Small intestine (tissue), 7 donors: ENCODE measurements at regions not wholly inside any gene's neighbourhood (a gene's known extent, or its start where the extent isn't known, plus 50 kb on each side); places are given as distances from the start of the nearest gene placed in this dataset.

Source experiments
- DNase-seq, 2 donors: peaks; one replicate each; pipeline versions ENCODE4 v3.0.0 to v3.0.0-alpha.2; 2013
- FAIRE-seq: peaks from 2 replicates; lab custom pipeline; 2012; peaks lifted over from hg19 to GRCh38; lab: Jason Lieb, UNC
- H3K27ac ChIP-seq, 3 donors: one replicate each; pipeline ENCODE4 v1.5.1; 2013; ENCODE audit warnings: low read length in 2 of 3, mild to moderate bottlenecking in 2 of 3, control low read depth in 1 of 3, inconsistent platforms in 1 of 3, low read depth in 1 of 3, moderate library complexity in 1 of 3
- H3K27me3 ChIP-seq, 3 donors: one replicate each; pipeline ENCODE4 v1.6.1; 2013; ENCODE audit warnings: low read length in 3 of 3, inconsistent platforms in 1 of 3; ENCODE audit not compliant: control insufficient read depth in 3 of 3, insufficient read depth in 3 of 3
- H3K36me3 ChIP-seq, 3 donors: one replicate each; pipeline ENCODE4 v1.6.1; 2013; ENCODE audit warnings: low read length in 3 of 3, inconsistent platforms in 1 of 3, low read depth in 1 of 3, mild to moderate bottlenecking in 1 of 3, moderate library complexity in 1 of 3; ENCODE audit not compliant: control insufficient read depth in 3 of 3, insufficient read depth in 2 of 3
- H3K4me1 ChIP-seq, 3 donors: one replicate each; pipeline ENCODE4 v1.6.1; 2013; ENCODE audit warnings: low read length in 2 of 3, inconsistent platforms in 1 of 3, low read depth in 1 of 3, mild to moderate bottlenecking in 1 of 3, moderate library complexity in 1 of 3; ENCODE audit not compliant: control insufficient read depth in 3 of 3, insufficient read depth in 2 of 3
- H3K4me3 ChIP-seq, 3 donors: one replicate each; pipeline ENCODE4 v1.5.1; 2013; ENCODE audit warnings: low read length in 3 of 3, control low read depth in 1 of 3, inconsistent platforms in 1 of 3, low read depth in 1 of 3, mild to moderate bottlenecking in 1 of 3, moderate library complexity in 1 of 3
- H3K9me3 ChIP-seq, 2 donors: one replicate each; pipeline ENCODE4 v1.6.1; 2013; ENCODE audit warnings: low read depth in 1 of 2, low read length in 1 of 2; ENCODE audit not compliant: control insufficient read depth in 2 of 2, insufficient read depth in 1 of 2
- WGBS, 3 donors: extraction: QIAGEN DNeasy Blood & Tissue Kit; methylation state at CpG; one replicate each; pipeline ENCODE4 v1.1.7; 2013; 5-methylcytosine and 5-hydroxymethylcytosine counted together
- donor health status: healthy with polysubstance abuse.
- donor health status: control.
- donor health status: control.
- donor health status: Bipolar disorder and iron deficiency.
- donor health status: healthy.

- H3K4me1 ChIP-seq, result no peaks in the 10 kb centered on the region
- FAIRE-seq, result no peak
- DNase-seq, result no peak
Measured at GRCh38 chr4:14906805-14907204, 95.5 kb upstream of the CPEB2 start.

GRCh38 chr4:14908635-14909034, 93.6 kb upstream of the CPEB2 start:
- no peak for FAIRE-seq
- Histone ChIP-seq H3K36me3 (no peaks in the 10 kb centered on the region), H3K27me3 (no peaks in the 10 kb centered on the region), H3K27ac (no peak overlapping the region), H3K4me1 (no peaks in the 10 kb centered on the region), H3K4me3 (no peak overlapping the region), H3K9me3 (no peaks in the 10 kb centered on the region)
- 40 to 62% (median 52%) methylated on average over 3 of the region's 3 CpGs for WGBS, 3 donors
- no peak for DNase-seq

More at GRCh38 chr4:14906805-14907204, 95.5 kb upstream of the CPEB2 start:
- Histone ChIP-seq H3K27ac (no peak overlapping the region), H3K36me3 (no peaks in the 10 kb centered on the region), H3K9me3 (no peaks in the 10 kb centered on the region), H3K27me3 (no peaks in the 10 kb centered on the region), H3K4me3 (no peak overlapping the region)

- no peak for DNase-seq
- Histone ChIP-seq H3K27me3 (no peaks in the 10 kb centered on the region), H3K4me1 (no peaks in the 10 kb centered on the region), H3K27ac (no peak overlapping the region), H3K36me3 (no peaks in the 10 kb centered on the region), H3K4me3 (no peak overlapping the region), H3K9me3 (no peaks in the 10 kb centered on the region)
- FAIRE-seq, result no peak
- WGBS, 3 donors, result 64 to 85% (median 65%) methylated on average over 5 of the region's 5 CpGs
Measured at GRCh38 chr4:14910411-14910810, 91.9 kb upstream of the CPEB2 start.

- no peak for FAIRE-seq
- Histone ChIP-seq H3K9me3 (no peaks in the 10 kb centered on the region), H3K4me1 (no peaks in the 10 kb centered on the region)
Measured at GRCh38 chr4:14912426-14912825, 89.9 kb upstream of the CPEB2 start.

GRCh38 chr4:14915018-14915417, 87.3 kb upstream of the CPEB2 start:
- H3K27me3 ChIP-seq, result no peaks in the 10 kb centered on the region
- no peaks in the 10 kb centered on the region for H3K36me3 ChIP-seq
- no peak for DNase-seq
- H3K4me1 ChIP-seq, result no peaks in the 10 kb centered on the region
- H3K4me3 ChIP-seq, result no peak overlapping the region
- no peaks in the 10 kb centered on the region for H3K9me3 ChIP-seq
- 57 to 69% (median 68%) methylated on average over 2 of the region's 2 CpGs for WGBS, 3 donors
- FAIRE-seq, result no peak
- H3K27ac ChIP-seq, result no peak overlapping the region

More at GRCh38 chr4:14912426-14912825, 89.9 kb upstream of the CPEB2 start:
- H3K27ac ChIP-seq, result no peak overlapping the region
- no peaks in the 10 kb centered on the region for H3K36me3 ChIP-seq
- WGBS, 3 donors, result 67 to 75% (median 73%) methylated on average over 2 of the region's 2 CpGs
- no peaks in the 10 kb centered on the region for H3K27me3 ChIP-seq
- no peak overlapping the region for H3K4me3 ChIP-seq
- DNase-seq, result no peak

GRCh38 chr4:14916554-14917297, 85.6 kb upstream of the CPEB2 start:
- H3K4me3 ChIP-seq, result no peak overlapping the region

GRCh38 chr4:14917298-14917633, 85.0 kb upstream of the CPEB2 start:
- no peaks in the 10 kb centered on the region for H3K27me3 ChIP-seq
- H3K4me1 ChIP-seq, result no peaks in the 10 kb centered on the region
- 0 to 40% (median 32%) methylated on average over 1 of the region's 1 CpG for WGBS, 3 donors
- H3K27ac ChIP-seq, result no peak overlapping the region
- H3K9me3 ChIP-seq, result no peaks in the 10 kb centered on the region
- H3K36me3 ChIP-seq, result no peaks in the 10 kb centered on the region
- H3K4me3 ChIP-seq, result no peak overlapping the region
- DNase-seq (no peak), FAIRE-seq (no peak)

More at GRCh38 chr4:14916554-14917297, 85.6 kb upstream of the CPEB2 start:
- no peaks in the 10 kb centered on the region for H3K4me1 ChIP-seq
- H3K9me3 ChIP-seq, result no peaks in the 10 kb centered on the region
- FAIRE-seq (no peak), DNase-seq (no peak)
- no peaks in the 10 kb centered on the region for H3K36me3 ChIP-seq
- H3K27me3 ChIP-seq, result no peaks in the 10 kb centered on the region
- 30 to 55% (median 34%) methylated on average over 7 of the region's 7 CpGs for WGBS, 3 donors
- no peak overlapping the region for H3K27ac ChIP-seq

- Histone ChIP-seq H3K4me3 (no peak overlapping the region), H3K27me3 (no peaks in the 10 kb centered on the region), H3K9me3 (no peaks in the 10 kb centered on the region), H3K27ac (no peak overlapping the region), H3K4me1 (no peaks in the 10 kb centered on the region), H3K36me3 (no peaks in the 10 kb centered on the region)
- WGBS, 3 donors, result 37 to 59% (median 56%) methylated on average over 4 of the region's 4 CpGs
- DNase-seq (no peak), FAIRE-seq (no peak)
Measured at GRCh38 chr4:14918336-14918735, 83.9 kb upstream of the CPEB2 start.

GRCh38 chr4:14919785-14920184, 82.5 kb upstream of the CPEB2 start:
- FAIRE-seq, result no peak
- no peak for DNase-seq
- Histone ChIP-seq H3K36me3 (no peaks in the 10 kb centered on the region), H3K27me3 (no peaks in the 10 kb centered on the region), H3K4me3 (no peak overlapping the region), H3K9me3 (no peaks in the 10 kb centered on the region), H3K27ac (no peak overlapping the region), H3K4me1 (no peaks in the 10 kb centered on the region)
- 87 to 89% (median 88%) methylated on average over 7 of the region's 7 CpGs for WGBS, 3 donors
